OCI-LY7 (cell line): ENCODE measurements at regions not wholly inside any gene's neighbourhood (a gene's known extent, or its start where the extent isn't known, plus 50 kb on each side); places are given as distances from the start of the nearest gene placed in this dataset.

Experiments used
- EZH2phosphoT487 ChIP-seq: fragments of 200-600 bp; sonication (generic); IDR thresholded peaks from 2 replicates; pipeline ENCODE4 v1.6.1; 2018; ENCODE audit warnings: low read depth, borderline replicate concordance, mild to moderate bottlenecking, mixed run types, antibody characterized with exemption, low read length, moderate library complexity, mixed read lengths
- TF ChIP-seq, protein P1 (sequence below): fragments of 200-600 bp; sonication (generic); conservative IDR thresholded peaks from 2 replicates; pipeline ENCODE4 v1.5.1; 2014; ENCODE audit warnings: mild to moderate bottlenecking, antibody characterized with exemption, low read length, moderate library complexity, mixed read lengths

DNA sequence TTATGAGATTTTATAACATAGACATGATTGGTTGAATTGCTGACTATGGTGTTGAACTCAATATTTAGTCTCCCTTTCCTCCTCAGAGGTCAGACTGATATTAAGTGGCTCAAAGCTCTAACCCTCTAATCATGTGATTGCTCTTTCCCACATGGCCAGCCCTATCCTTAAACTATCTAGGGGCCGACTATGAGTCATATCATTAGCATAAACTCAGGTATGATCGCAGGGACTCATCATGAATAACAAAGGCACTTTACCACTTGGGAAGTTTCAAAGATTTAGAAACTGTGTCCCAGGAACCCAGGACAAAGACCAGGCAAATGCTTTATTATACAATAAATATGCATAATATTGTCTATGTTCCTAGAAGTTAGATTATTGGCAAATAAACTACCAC is 894.6 kb upstream of the NEGR1 start:
- TF ChIP-seq, protein P1, sequence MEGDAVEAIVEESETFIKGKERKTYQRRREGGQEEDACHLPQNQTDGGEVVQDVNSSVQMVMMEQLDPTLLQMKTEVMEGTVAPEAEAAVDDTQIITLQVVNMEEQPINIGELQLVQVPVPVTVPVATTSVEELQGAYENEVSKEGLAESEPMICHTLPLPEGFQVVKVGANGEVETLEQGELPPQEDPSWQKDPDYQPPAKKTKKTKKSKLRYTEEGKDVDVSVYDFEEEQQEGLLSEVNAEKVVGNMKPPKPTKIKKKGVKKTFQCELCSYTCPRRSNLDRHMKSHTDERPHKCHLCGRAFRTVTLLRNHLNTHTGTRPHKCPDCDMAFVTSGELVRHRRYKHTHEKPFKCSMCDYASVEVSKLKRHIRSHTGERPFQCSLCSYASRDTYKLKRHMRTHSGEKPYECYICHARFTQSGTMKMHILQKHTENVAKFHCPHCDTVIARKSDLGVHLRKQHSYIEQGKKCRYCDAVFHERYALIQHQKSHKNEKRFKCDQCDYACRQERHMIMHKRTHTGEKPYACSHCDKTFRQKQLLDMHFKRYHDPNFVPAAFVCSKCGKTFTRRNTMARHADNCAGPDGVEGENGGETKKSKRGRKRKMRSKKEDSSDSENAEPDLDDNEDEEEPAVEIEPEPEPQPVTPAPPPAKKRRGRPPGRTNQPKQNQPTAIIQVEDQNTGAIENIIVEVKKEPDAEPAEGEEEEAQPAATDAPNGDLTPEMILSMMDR: no peak
- TF ChIP-seq EZH2phosphoT487: no peak
